C4-2B (cell line): ENCODE measurements at regions not wholly inside any gene's neighbourhood (a gene's known extent, or its start where the extent isn't known, plus 50 kb on each side); places are given as distances from the start of the nearest gene placed in this dataset.

Experiments
- H3K27ac ChIP-seq: fragments of 450-650 bp; 2 replicates; pipeline ENCODE4 v1.5.1; 2017
- CTCF ChIP-seq: fragments of 450-650 bp; conservative IDR thresholded peaks from 2 replicates; pipeline ENCODE4 v1.5.1; 2017; ENCODE audit warnings: mild to moderate bottlenecking
- ZFX ChIP-seq: fragments of 450-650 bp; IDR thresholded peaks from 2 replicates; pipeline ENCODE4 v1.6.1; 2017

GRCh38 chr3:113062705-113063104, 71.9 kb downstream of the GTPBP8 start:
- no peak overlapping the region for H3K27ac ChIP-seq
- no peak for TF ChIP-seq CTCF
- no peak for TF ChIP-seq ZFX

- TF ChIP-seq CTCF, result no peak
- H3K27ac ChIP-seq, result no peak overlapping the region
Observed at GRCh38 chr3:113063126-113063894, 72.5 kb downstream of the GTPBP8 start.

GRCh38 chr3:113064183-113064582, 73.4 kb downstream of the GTPBP8 start:
- TF ChIP-seq CTCF (no peak), ZFX (no peak)
- H3K27ac ChIP-seq, result no peak overlapping the region

GRCh38 chr3:113065336-113065735, 74.6 kb downstream of the GTPBP8 start:
- TF ChIP-seq CTCF, result no peak
- TF ChIP-seq ZFX, result no peak
- H3K27ac ChIP-seq, result no peak overlapping the region

GRCh38 chr3:113070072-113070640, 79.4 kb downstream of the GTPBP8 start:
- TF ChIP-seq ZFX (no peak), CTCF (no peak)
- no peak overlapping the region for H3K27ac ChIP-seq

GRCh38 chr3:113070681-113071113, 79.9 kb downstream of the GTPBP8 start:
- H3K27ac ChIP-seq, result no peak overlapping the region
- no peak for TF ChIP-seq CTCF
- no peak for TF ChIP-seq ZFX

- TF ChIP-seq CTCF (no peak), ZFX (no peak)
- H3K27ac ChIP-seq, result no peak overlapping the region
Observed at GRCh38 chr3:113075588-113075987, 84.8 kb downstream of the GTPBP8 start.
